DMS153 treated with DMSO at 0.1 percent for 48 hours (cell line): ENCODE measurements at regions not wholly inside any gene's neighbourhood (a gene's known extent, or its start where the extent isn't known, plus 50 kb on each side); places are given as distances from the start of the nearest gene placed in this dataset.

Experiments used
- DNase-seq: peaks from one replicate; lab custom pipeline; 2025; ENCODE audit not compliant: unreplicated experiment; lab: John Stamatoyannopoulos, UW

GRCh38 chr3:132183811-132184210 lies 133.4 kb upstream of the ACP3 start:
- no peak for DNase-seq

GRCh38 chr3:132187746-132188145 lies 129.5 kb upstream of the ACP3 start:
- no peak for DNase-seq

- DNase-seq: no peak
Measured at GRCh38 chr3:132189601-132190000, 127.6 kb upstream of the ACP3 start.

GRCh38 chr3:132196113-132196512 lies 121.1 kb upstream of the ACP3 start:
- no peak for DNase-seq

GRCh38 chr3:132198516-132198915 lies 118.7 kb upstream of the ACP3 start:
- DNase-seq: no peak

GRCh38 chr3:132199451-132199850 lies 117.8 kb upstream of the ACP3 start:
- DNase-seq: no peak

GRCh38 chr3:132202586-132202985 lies 114.6 kb upstream of the ACP3 start:
- no peak for DNase-seq

GRCh38 chr3:132203889-132204596 lies 113.2 kb upstream of the ACP3 start:
- DNase-seq: no peak

GRCh38 chr3:132205609-132206008 lies 111.6 kb upstream of the ACP3 start:
- DNase-seq: no peak

GRCh38 chr3:132209855-132210254 lies 107.4 kb upstream of the ACP3 start:
- DNase-seq: no peak

- DNase-seq: peak; percentile 44
Measured at GRCh38 chr3:132210476-132211346, 106.5 kb upstream of the ACP3 start.

GRCh38 chr3:132211896-132212295 lies 105.3 kb upstream of the ACP3 start:
- DNase-seq: no peak

- DNase-seq: no peak
Measured at GRCh38 chr3:132218817-132219755, 98.1 kb upstream of the ACP3 start.

GRCh38 chr3:132220986-132221385 lies 96.2 kb upstream of the ACP3 start:
- no peak for DNase-seq

GRCh38 chr3:132222868-132223538 lies 94.2 kb upstream of the ACP3 start:
- DNase-seq: peak; percentile 97

- no peak for DNase-seq
Measured at GRCh38 chr3:132225664-132226063, 91.5 kb upstream of the ACP3 start.

GRCh38 chr3:132228923-132229322 lies 88.3 kb upstream of the ACP3 start:
- no peak for DNase-seq

- no peak for DNase-seq
Measured at GRCh38 chr3:132229641-132230040, 87.6 kb upstream of the ACP3 start.

GRCh38 chr3:132230156-132231000 lies 86.8 kb upstream of the ACP3 start:
- no peak for DNase-seq

GRCh38 chr3:132231633-132232032 lies 85.6 kb upstream of the ACP3 start:
- no peak for DNase-seq
